K562 (cell line): ENCODE measurements at regions not wholly inside any gene's neighbourhood (a gene's known extent, or its start where the extent isn't known, plus 50 kb on each side); places are given as distances from the start of the nearest gene placed in this dataset.

Experiments
- ATAC-seq: fragments of 200-7000 bp; cut with Tn5 transposase; 3 replicates; pipeline ENCODE4 v1.9.1; 2020; ENCODE audit warnings: moderate library complexity
- BruUV-seq: library from RNA; stranded (reverse); fragments of 400-500 nt; replicated peaks from 2 replicates; lab custom pipeline; 2021; lab: Mats Ljungman, UMichigan
- CTCF ChIA-PET: fragments of 300-600 bp; formaldehyde crosslinking; extraction: SDS; loops from one replicate; lab custom pipeline; 2021; ENCODE audit warnings: low intra/inter-chr PET ratio; lab: Yijun Ruan, JAX
- POLR2A ChIA-PET: fragments of 300-600, 350-650 bp; sonication (Branson Sonifier 250); formaldehyde crosslinking; extraction: SDS; loops from one replicate; lab custom pipeline; 2021; ENCODE audit warnings: antibody characterized with exemption, inconsistent platforms; lab: Yijun Ruan, JAX
- DNase-seq, 4 experiments: peaks; one replicate each; pipeline versions ENCODE4 v3.0.0 to v3.0.0-alpha.2; 2011 to 2018; ENCODE audit warnings: low spot score in 3 of 4, mixed read lengths in 3 of 4; ENCODE audit errors: extremely low read depth in 1 of 4
- FAIRE-seq: peaks from 2 replicates; lab custom pipeline; 2011; peaks lifted over from hg19 to GRCh38; lab: Jason Lieb, UNC
- H2AFZ ChIP-seq: 2 replicates; pipeline ENCODE4 v1.6.0; 2011; ENCODE audit warnings: low read depth, low read length, control low read depth, inconsistent platforms
- H3K27ac ChIP-seq: fragments of 200-600 bp; 3 replicates; pipeline ENCODE4 v1.8.0; 2011; ENCODE audit warnings: low read depth, mild to moderate bottlenecking, control low read depth, inconsistent platforms, low read length, moderate library complexity, mixed read lengths; ENCODE audit errors: extremely low read depth
- H3K27me3 ChIP-seq, 2 experiments: fragments of 300-600 bp in 1 of 2; 2 replicates in 1 of 2; 3 replicates in 1 of 2; pipeline versions ENCODE4 v1.6.0 to v1.8.0; 2011; ENCODE audit warnings: inconsistent platforms in 2 of 2, low read length in 2 of 2, mild to moderate bottlenecking in 1 of 2, mixed read lengths in 1 of 2, moderate library complexity in 1 of 2; ENCODE audit not compliant: control insufficient read depth in 2 of 2, insufficient read depth in 2 of 2
- H3K36me3 ChIP-seq: fragments of 300-600 bp; 3 replicates; pipeline ENCODE4 v1.8.0; 2011; ENCODE audit warnings: mild to moderate bottlenecking, low read length, inconsistent platforms; ENCODE audit not compliant: control insufficient read depth, insufficient read depth
- H3K4me1 ChIP-seq, 2 experiments: fragments of 200-600 bp in 1 of 2; replicated peaks in 1 of 2; 2 replicates in 1 of 2; 3 replicates in 1 of 2; pipeline versions ENCODE4 v1.5.1 to v1.8.0; 2011; ENCODE audit warnings: inconsistent platforms in 2 of 2, low read length in 2 of 2, mild to moderate bottlenecking in 1 of 2, mixed read lengths in 1 of 2, moderate library complexity in 1 of 2; ENCODE audit not compliant: control insufficient read depth in 2 of 2, insufficient read depth in 2 of 2
- H3K4me2 ChIP-seq: 2 replicates; pipeline ENCODE4 v1.6.1; 2011; ENCODE audit warnings: low read length, control low read depth, inconsistent platforms, mixed read lengths; ENCODE audit not compliant: insufficient read depth
- H3K4me3 ChIP-seq: fragments of 200-600 bp; sonication (generic), shearing (Covaris generic); 2 replicates; pipeline ENCODE4 v1.5.1; 2016; ENCODE audit warnings: control low read depth, inconsistent platforms
- H3K79me2 ChIP-seq: fragments of 200-600 bp; 3 replicates; pipeline ENCODE4 v1.8.0; 2011; ENCODE audit warnings: low read length, inconsistent platforms; ENCODE audit not compliant: control insufficient read depth, insufficient read depth
- H3K9ac ChIP-seq, 2 experiments: 2 replicates each; pipeline versions ENCODE4 v1.6.0 to v1.6.1; 2011; ENCODE audit warnings: low read depth in 2 of 2, low read length in 2 of 2, control low read depth in 1 of 2, inconsistent platforms in 1 of 2, mild to moderate bottlenecking in 1 of 2, mixed read lengths in 1 of 2; ENCODE audit not compliant: insufficient read depth in 1 of 2
- H3K9me1 ChIP-seq: one replicate; pipeline ENCODE4 v1.6.0; 2011; ENCODE audit warnings: inconsistent platforms, mild to moderate bottlenecking, low read length, moderate library complexity; ENCODE audit not compliant: control insufficient read depth, insufficient read depth
- H3K9me3 ChIP-seq: replicated peaks from 2 replicates; pipeline ENCODE4 v1.5.1; 2011; ENCODE audit warnings: low read depth, low read length, inconsistent platforms; ENCODE audit not compliant: control insufficient read depth, insufficient read depth
- H4K20me1 ChIP-seq: replicated peaks from 2 replicates; pipeline ENCODE4 v1.6.1; 2011; ENCODE audit warnings: low read length, inconsistent platforms, mixed read lengths; ENCODE audit not compliant: control insufficient read depth, insufficient read depth
- FOXJ3 ChIP-seq: sonication (generic); formaldehyde crosslinking; IDR thresholded peaks from 2 replicates; pipeline ENCODE4 v1.4.0; 2020; ENCODE audit warnings: mild to moderate bottlenecking, missing genetic modification reagents
- MEIS2 ChIP-seq: fragments of 450-650 bp; IDR thresholded peaks from 2 replicates; pipeline ENCODE4 v1.6.1; 2014; ENCODE audit warnings: mild to moderate bottlenecking; ENCODE audit not compliant: partially characterized antibody
- SRSF1 ChIP-seq: fragments of 200-400 bp; formaldehyde crosslinking; IDR thresholded peaks from 2 replicates; pipeline ENCODE4 v1.6.1; 2017; ENCODE audit warnings: mild to moderate bottlenecking, low read depth, low read length, moderate library complexity
- SRSF9 ChIP-seq: fragments of 200-400 bp; formaldehyde crosslinking; IDR thresholded peaks from 2 replicates; pipeline ENCODE4 v1.6.1; 2017; ENCODE audit warnings: low read depth, low read length, borderline replicate concordance
- TSHZ1 ChIP-seq: fragments of 250-450 bp; sonication (Bioruptor Pico); IDR thresholded peaks from 2 replicates; pipeline ENCODE4 v1.4.0; 2020; ENCODE audit warnings: mild to moderate bottlenecking, moderate library complexity
- ZC3H11A ChIP-seq: IDR thresholded peaks from 2 replicates; pipeline ENCODE4 v1.6.1; 2012; ENCODE audit warnings: low read depth, low read length, improper control_type of control experiment
- ZNF23 ChIP-seq: fragments of 250-450 bp; sonication (Bioruptor Pico); IDR thresholded peaks from 2 replicates; pipeline ENCODE4 v1.4.0; 2020; ENCODE audit warnings: mild to moderate bottlenecking
- ZNF707 ChIP-seq: fragments of 250-450 bp; sonication (Bioruptor Pico); conservative IDR thresholded peaks from 2 replicates; pipeline ENCODE4 v1.8.0; 2022; ENCODE audit warnings: inconsistent platforms, mild to moderate bottlenecking, moderate library complexity
- in situ Hi-C: fragments of 300-500 bp; cut with MboI; formaldehyde crosslinking; loops from 4 replicates; pipeline ENCODE4 v1.15.0; 2018; ENCODE audit warnings: inconsistent platforms, mixed read lengths
- intact Hi-C: fragments of 100-400 bp; cut with micrococcal nuclease; formaldehyde crosslinking; loops from 2 replicates; pipeline ENCODE4 v1.14.2; 2022

GRCh38 chr10:2263561-2263960, 526.2 kb upstream of the ADARB2 start:
- DNase-seq, result no peak
- no peak for FAIRE-seq
- no peaks in the 10 kb centered on the region for H3K36me3 ChIP-seq
- no peaks in the 10 kb centered on the region for H3K9me1 ChIP-seq
- no peak overlapping the region for H3K4me2 ChIP-seq
- H3K27me3 ChIP-seq, result no peaks in the 10 kb centered on the region
- H2AFZ ChIP-seq, result no peak overlapping the region
- POLR2A ChIA-PET, result no interaction called here
- no peak for TF ChIP-seq ZC3H11A
- TF ChIP-seq ZNF23 (CRISPR knock-in tag), result no peak
- TF ChIP-seq FOXJ3 (CRISPR knock-in tag), result no peak
- TF ChIP-seq MEIS2, result no peak
- no peak for TF ChIP-seq SRSF9
- no peak for TF ChIP-seq TSHZ1 (CRISPR knock-in tag)
- TF ChIP-seq SRSF1, result no peak
- TF ChIP-seq ZNF707, result no peak
- TF ChIP-seq, all 486 proteins: peak for 0
- H3K4me1 ChIP-seq, result no peaks in the 10 kb centered on the region
- BruUV-seq, result no TSS peak
- no peaks in the 10 kb centered on the region for H4K20me1 ChIP-seq
- H3K4me3 ChIP-seq, result no peak overlapping the region
- H3K79me2 ChIP-seq, result no peaks in the 10 kb centered on the region
- CTCF ChIA-PET, result no interaction called here
- no peak for ATAC-seq
- H3K27ac ChIP-seq, result no peak overlapping the region
- in situ Hi-C loops, result no loop called here
- H3K9me3 ChIP-seq, result no peaks in the 10 kb centered on the region
- no peak overlapping the region for H3K9ac ChIP-seq
- intact Hi-C loops, result no loop called here
